Kidney (tissue), 13 donors: ENCODE measurements at regions not wholly inside any gene's neighbourhood (a gene's known extent, or its start where the extent isn't known, plus 50 kb on each side); places are given as distances from the start of the nearest gene placed in this dataset.

Experiments used
- DNase-seq, 5 donors: peaks; one replicate each; pipeline ENCODE4 v3.0.0-alpha.2; 2013 to 2020
- FAIRE-seq: peaks from 2 replicates; lab custom pipeline; 2012; peaks lifted over from hg19 to GRCh38; lab: Jason Lieb, UNC
- H3K27ac ChIP-seq, 2 donors: one replicate each; pipeline ENCODE4 v1.7.0; 2013; ENCODE audit warnings: low read depth in 2 of 2, low read length in 2 of 2, inconsistent platforms in 1 of 2
- H3K27me3 ChIP-seq: one replicate; pipeline ENCODE4 v1.7.1; 2013; ENCODE audit warnings: low read length, inconsistent platforms; ENCODE audit not compliant: control insufficient read depth, insufficient read depth
- H3K36me3 ChIP-seq, 3 donors: one replicate each; pipeline versions ENCODE4 v1.7.0 to v1.7.1; 2013; ENCODE audit warnings: low read length in 3 of 3, control low read depth in 1 of 3, inconsistent platforms in 1 of 3; ENCODE audit not compliant: insufficient read depth in 3 of 3, control insufficient read depth in 2 of 3
- H3K4me1 ChIP-seq, 3 donors: one replicate each; pipeline versions ENCODE4 v1.7.0 to v1.7.1; 2013; ENCODE audit warnings: low read length in 3 of 3, inconsistent platforms in 1 of 3, low read depth in 1 of 3; ENCODE audit not compliant: control insufficient read depth in 2 of 3, insufficient read depth in 2 of 3
- H3K4me3 ChIP-seq, 3 donors: one replicate each; pipeline versions ENCODE4 v1.7.0 to v1.8.1; 2013; ENCODE audit warnings: low read length in 3 of 3, control low read depth in 1 of 3, inconsistent platforms in 1 of 3
- H3K9ac ChIP-seq, 3 donors: one replicate each; pipeline versions ENCODE4 v1.7.0 to v1.7.1; 2013; ENCODE audit warnings: low read length in 3 of 3, control low read depth in 1 of 3, inconsistent platforms in 1 of 3
- H3K9me3 ChIP-seq, 3 donors: one replicate each; pipeline versions ENCODE4 v1.7.0 to v1.7.1; 2013; ENCODE audit warnings: low read length in 3 of 3, control low read depth in 1 of 3, inconsistent platforms in 1 of 3; ENCODE audit not compliant: control insufficient read depth in 2 of 3, insufficient read depth in 1 of 3
- CTCF ChIP-seq: IDR thresholded peaks from 3 replicates; pipeline ENCODE4 v1.5.1; 2012; ENCODE audit warnings: mild to moderate bottlenecking, moderate library complexity, borderline replicate concordance; ENCODE audit not compliant: insufficient read depth; ENCODE audit errors: extremely low read depth
- intact Hi-C: fragments of 100-400 bp; cut with DNase I; formaldehyde crosslinking; loops from one replicate; pipeline ENCODE4 v1.11.1; 2022
- donor health status: control.
- donor health status: control.
- donor health status: control.
- donor health status: control.
- donor health status: control.
- donor health status: DM: yes; HTN: yes; CAD: no.
- donor health status: Normal renal cell carcinoma (clear cell type).

- FAIRE-seq (no peak), DNase-seq (no peak)
- no peak for TF ChIP-seq CTCF
- H3K9ac ChIP-seq: no peak overlapping the region
- no peaks in the 10 kb centered on the region for H3K27me3 ChIP-seq
- no peaks in the 10 kb centered on the region for H3K36me3 ChIP-seq
- H3K4me1 ChIP-seq: no peaks in the 10 kb centered on the region
- no peaks in the 10 kb centered on the region for H3K9me3 ChIP-seq
- no peak overlapping the region for H3K27ac ChIP-seq
- no peak overlapping the region for H3K4me3 ChIP-seq
- intact Hi-C loops: no loop called here
Observed at GRCh38 chr13:58597552-58597951, 966.0 kb downstream of the PCDH17 start.

GRCh38 chr13:58598241-58598640 lies 966.7 kb downstream of the PCDH17 start:
- no peak overlapping the region for H3K9ac ChIP-seq
- no peaks in the 10 kb centered on the region for H3K36me3 ChIP-seq
- no peaks in the 10 kb centered on the region for H3K9me3 ChIP-seq
- TF ChIP-seq CTCF: no peak
- intact Hi-C loops: no loop called here
- no peaks in the 10 kb centered on the region for H3K4me1 ChIP-seq
- H3K27me3 ChIP-seq: no peaks in the 10 kb centered on the region
- no peak for DNase-seq
- H3K4me3 ChIP-seq: no peak overlapping the region
- no peak for FAIRE-seq
- no peak overlapping the region for H3K27ac ChIP-seq

- H3K4me3 ChIP-seq: no peak overlapping the region
- H3K9me3 ChIP-seq: no peaks in the 10 kb centered on the region
- TF ChIP-seq CTCF: no peak
- no peak for FAIRE-seq
- H3K9ac ChIP-seq: no peak overlapping the region
- H3K4me1 ChIP-seq: no peaks in the 10 kb centered on the region
- intact Hi-C loops: no loop called here
- no peak overlapping the region for H3K27ac ChIP-seq
- no peaks in the 10 kb centered on the region for H3K36me3 ChIP-seq
- DNase-seq: no peak
- H3K27me3 ChIP-seq: no peaks in the 10 kb centered on the region
Observed at GRCh38 chr13:58611117-58611516, 979.6 kb downstream of the PCDH17 start.
